Thyroid gland (tissue), 4 donors: ENCODE measurements at regions not wholly inside any gene's neighbourhood (a gene's known extent, or its start where the extent isn't known, plus 50 kb on each side); places are given as distances from the start of the nearest gene placed in this dataset.

ENCODE experiments used
- POLR2A ChIP-seq, 2 donors: fragments of 450-650 bp; IDR thresholded peaks; one replicate each; pipeline ENCODE4 v1.6.1; 2017; ENCODE audit warnings: antibody characterized with exemption in 2 of 2, mild to moderate bottlenecking in 2 of 2, moderate library complexity in 1 of 2
- TF ChIP-seq, protein P1 (sequence below), 6 experiments: fragments of 200-600 bp in 3 of 6; fragments of 450-650 bp in 3 of 6; sonication (generic) in 3 of 6; IDR thresholded peaks; one replicate each; pipeline ENCODE4 v1.5.1; 2016 to 2019; ENCODE audit warnings: antibody characterized with exemption in 6 of 6, mild to moderate bottlenecking in 2 of 6, inconsistent platforms in 1 of 6, moderate library complexity in 1 of 6

- TF ChIP-seq, protein P1, sequence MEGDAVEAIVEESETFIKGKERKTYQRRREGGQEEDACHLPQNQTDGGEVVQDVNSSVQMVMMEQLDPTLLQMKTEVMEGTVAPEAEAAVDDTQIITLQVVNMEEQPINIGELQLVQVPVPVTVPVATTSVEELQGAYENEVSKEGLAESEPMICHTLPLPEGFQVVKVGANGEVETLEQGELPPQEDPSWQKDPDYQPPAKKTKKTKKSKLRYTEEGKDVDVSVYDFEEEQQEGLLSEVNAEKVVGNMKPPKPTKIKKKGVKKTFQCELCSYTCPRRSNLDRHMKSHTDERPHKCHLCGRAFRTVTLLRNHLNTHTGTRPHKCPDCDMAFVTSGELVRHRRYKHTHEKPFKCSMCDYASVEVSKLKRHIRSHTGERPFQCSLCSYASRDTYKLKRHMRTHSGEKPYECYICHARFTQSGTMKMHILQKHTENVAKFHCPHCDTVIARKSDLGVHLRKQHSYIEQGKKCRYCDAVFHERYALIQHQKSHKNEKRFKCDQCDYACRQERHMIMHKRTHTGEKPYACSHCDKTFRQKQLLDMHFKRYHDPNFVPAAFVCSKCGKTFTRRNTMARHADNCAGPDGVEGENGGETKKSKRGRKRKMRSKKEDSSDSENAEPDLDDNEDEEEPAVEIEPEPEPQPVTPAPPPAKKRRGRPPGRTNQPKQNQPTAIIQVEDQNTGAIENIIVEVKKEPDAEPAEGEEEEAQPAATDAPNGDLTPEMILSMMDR (IDR thresholded peaks at IDR 0.05): no peak
- TF ChIP-seq POLR2A (IDR thresholded peaks at IDR 0.05): no peak
Observed at GRCh38 chr3:24550588-24550987, 55.9 kb upstream of the THRB start.
